ENCODE measurements at regions not wholly inside any gene's neighbourhood (a gene's known extent, or its start where the extent isn't known, plus 50 kb on each side); places are given as distances from the start of the nearest gene placed in this dataset.

DNA sequence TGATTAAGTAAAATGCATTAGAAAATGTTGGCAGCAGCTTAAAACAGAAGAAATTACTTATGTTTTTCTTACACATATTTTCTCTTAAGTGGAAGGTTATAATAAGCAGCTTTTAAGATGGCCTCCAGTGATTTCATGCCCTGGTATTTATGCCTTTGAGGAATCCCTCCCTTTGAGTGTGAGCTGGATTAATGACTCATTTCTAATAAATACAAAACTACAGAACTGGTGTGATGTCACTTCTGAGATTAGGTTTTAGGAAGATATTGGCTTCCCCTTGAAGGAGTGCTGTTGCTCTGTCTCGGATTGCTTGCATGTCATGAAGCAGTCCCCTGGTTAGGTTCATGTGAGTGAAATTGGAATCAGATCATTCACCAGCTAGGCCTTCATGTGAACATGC, 143.2 kb upstream of the EPHA7 start:
- no peaks in the 10 kb centered on the region for H3K4me1 ChIP-seq
- intact Hi-C loops (cut with DNase I) = no loop called here
- no peaks in the 10 kb centered on the region for H3K27me3 ChIP-seq
- no peak overlapping the region for H3K4me3 ChIP-seq
- ATAC-seq (no peak), DNase-seq (no peak)
- TF ChIP-seq, protein P1, sequence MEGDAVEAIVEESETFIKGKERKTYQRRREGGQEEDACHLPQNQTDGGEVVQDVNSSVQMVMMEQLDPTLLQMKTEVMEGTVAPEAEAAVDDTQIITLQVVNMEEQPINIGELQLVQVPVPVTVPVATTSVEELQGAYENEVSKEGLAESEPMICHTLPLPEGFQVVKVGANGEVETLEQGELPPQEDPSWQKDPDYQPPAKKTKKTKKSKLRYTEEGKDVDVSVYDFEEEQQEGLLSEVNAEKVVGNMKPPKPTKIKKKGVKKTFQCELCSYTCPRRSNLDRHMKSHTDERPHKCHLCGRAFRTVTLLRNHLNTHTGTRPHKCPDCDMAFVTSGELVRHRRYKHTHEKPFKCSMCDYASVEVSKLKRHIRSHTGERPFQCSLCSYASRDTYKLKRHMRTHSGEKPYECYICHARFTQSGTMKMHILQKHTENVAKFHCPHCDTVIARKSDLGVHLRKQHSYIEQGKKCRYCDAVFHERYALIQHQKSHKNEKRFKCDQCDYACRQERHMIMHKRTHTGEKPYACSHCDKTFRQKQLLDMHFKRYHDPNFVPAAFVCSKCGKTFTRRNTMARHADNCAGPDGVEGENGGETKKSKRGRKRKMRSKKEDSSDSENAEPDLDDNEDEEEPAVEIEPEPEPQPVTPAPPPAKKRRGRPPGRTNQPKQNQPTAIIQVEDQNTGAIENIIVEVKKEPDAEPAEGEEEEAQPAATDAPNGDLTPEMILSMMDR (IDR thresholded peaks at IDR 0.05) = no peak
- no peak overlapping the region for H3K27ac ChIP-seq
- no peaks in the 10 kb centered on the region for H3K9me3 ChIP-seq
- no peaks in the 10 kb centered on the region for H3K36me3 ChIP-seq

DNA sequence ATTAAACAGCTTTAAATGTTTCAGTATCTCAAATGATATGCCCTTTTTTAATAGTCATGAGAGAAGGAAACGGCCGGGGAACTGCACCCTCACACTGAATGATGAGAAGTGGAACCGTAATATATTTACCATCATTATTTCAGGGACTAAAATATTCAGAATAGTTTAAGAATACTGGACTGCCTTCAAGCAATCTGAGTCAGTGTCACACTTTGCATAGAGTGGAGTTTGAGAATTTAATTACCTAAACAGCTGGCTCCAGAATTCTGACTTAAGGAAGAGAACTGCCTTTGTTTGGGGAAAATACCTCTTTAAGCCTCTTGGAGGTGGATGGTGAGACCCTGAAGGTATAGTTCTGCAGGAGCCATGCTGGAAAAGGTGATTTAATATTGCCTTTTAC, 135.9 kb upstream of the EPHA7 start:
- Histone ChIP-seq H3K36me3 (no peaks in the 10 kb centered on the region), H3K4me3 (no peak overlapping the region), H3K27ac (no peak overlapping the region), H3K27me3 (no peaks in the 10 kb centered on the region), H3K9me3 (no peaks in the 10 kb centered on the region), H3K4me1 (no peaks in the 10 kb centered on the region)
- DNase-seq = no peak
- intact Hi-C loops (cut with DNase I) = no loop called here
- TF ChIP-seq, protein P1 (IDR thresholded peaks at IDR 0.05) = no peak
- no peak for ATAC-seq

DNA sequence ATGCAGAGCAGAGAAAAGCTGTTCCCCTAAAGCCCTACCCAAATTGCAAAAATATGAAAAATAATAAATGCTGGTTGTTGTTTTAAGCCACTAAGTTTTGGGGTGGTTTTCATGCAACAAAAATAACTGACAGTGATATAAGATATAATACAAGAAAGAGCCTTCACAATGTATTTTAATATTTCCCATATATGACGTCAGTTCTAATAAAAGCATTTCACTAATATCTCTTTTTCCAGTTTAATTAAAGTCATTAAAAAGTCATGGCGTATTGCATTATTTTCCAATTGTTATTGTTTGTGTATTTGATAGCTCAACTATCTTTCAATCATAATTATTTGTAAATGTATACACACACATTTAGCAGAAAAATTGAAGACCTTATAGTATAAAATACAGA, 134.7 kb upstream of the EPHA7 start:
- TF ChIP-seq, protein P1 (IDR thresholded peaks at IDR 0.05) = no peak
- Histone ChIP-seq H3K4me3 (no peak overlapping the region), H3K9me3 (no peaks in the 10 kb centered on the region), H3K27me3 (no peaks in the 10 kb centered on the region), H3K4me1 (no peaks in the 10 kb centered on the region), H3K27ac (no peak overlapping the region), H3K36me3 (no peaks in the 10 kb centered on the region)
- ATAC-seq (no peak), DNase-seq (no peak)
- intact Hi-C loops (cut with DNase I) = no loop called here

DNA sequence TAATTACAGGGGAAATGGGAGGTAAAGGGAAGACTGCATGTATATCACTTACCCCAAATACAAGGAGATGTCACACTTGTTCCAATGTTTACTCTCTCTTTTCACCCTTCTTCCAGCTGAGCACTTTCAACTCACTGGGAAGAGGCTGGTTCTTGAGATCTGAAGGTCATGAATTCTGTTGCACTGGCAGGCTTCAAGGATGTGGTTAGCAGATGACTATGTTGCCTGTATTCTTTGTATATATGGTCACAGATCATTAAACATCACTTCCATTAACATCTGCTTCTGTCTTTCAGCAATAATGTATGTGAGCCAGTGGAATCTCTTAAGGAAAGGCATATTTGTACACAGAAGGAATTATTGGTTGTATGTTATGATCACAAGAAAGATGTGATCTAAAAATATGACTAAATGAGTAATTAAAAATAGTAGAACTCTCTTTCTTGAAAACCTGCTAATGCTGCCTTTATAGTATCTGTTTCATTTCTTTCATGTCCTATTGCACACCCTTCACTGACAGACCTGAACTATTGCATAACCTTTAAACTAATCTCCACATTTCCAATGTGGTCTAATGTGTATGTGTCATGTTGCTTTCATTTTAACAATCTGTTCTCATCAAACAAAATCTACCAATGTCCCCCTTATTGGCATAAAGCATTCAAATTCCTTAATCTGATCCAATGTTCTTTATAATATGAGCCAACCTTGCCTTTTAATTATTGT, 131.4 kb upstream of the EPHA7 start:
- H3K27ac ChIP-seq = no peak overlapping the region
- H3K4me1 ChIP-seq = no peaks in the 10 kb centered on the region
- TF ChIP-seq, protein P1 (IDR thresholded peaks at IDR 0.05) = no peak
- H3K4me3 ChIP-seq = no peak overlapping the region
- DNase-seq (no peak), ATAC-seq (no peak)
- no peaks in the 10 kb centered on the region for H3K36me3 ChIP-seq
- peaks cover 0 to 6% of the 10 kb centered on the region in 2 donors for H3K9me3 ChIP-seq
- intact Hi-C loops (cut with DNase I) = no loop called here
- no peaks in the 10 kb centered on the region for H3K27me3 ChIP-seq

DNA sequence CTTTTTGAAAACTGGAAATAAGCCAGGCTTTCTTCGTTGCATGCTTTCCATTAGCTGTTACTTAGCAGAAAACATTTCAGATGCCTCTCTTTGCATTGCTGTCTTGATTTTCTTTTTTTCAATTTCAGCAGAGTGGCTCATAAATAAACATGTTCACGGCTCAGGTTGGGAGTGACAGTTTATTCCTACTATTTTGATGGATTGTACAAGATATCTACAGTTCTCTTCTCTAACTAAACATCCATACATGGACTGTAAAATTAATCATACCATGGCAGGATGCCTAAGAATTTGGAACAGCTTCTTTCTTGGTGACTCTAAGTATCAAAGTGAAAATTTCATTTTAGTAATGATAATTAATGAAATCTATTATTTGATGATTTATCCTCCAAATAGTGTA, 130.5 kb upstream of the EPHA7 start:
- H3K27ac ChIP-seq = no peak overlapping the region
- intact Hi-C loops (cut with DNase I) = no loop called here
- TF ChIP-seq, protein P1 (IDR thresholded peaks at IDR 0.05) = no peak
- H3K9me3 ChIP-seq = peaks cover 0 to 6% of the 10 kb centered on the region in 2 donors
- ATAC-seq = no peak
- H3K36me3 ChIP-seq = no peaks in the 10 kb centered on the region
- DNase-seq = no peak
- H3K4me1 ChIP-seq = no peaks in the 10 kb centered on the region
- no peaks in the 10 kb centered on the region for H3K27me3 ChIP-seq
- H3K4me3 ChIP-seq = no peak overlapping the region
